Liver (tissue), 8 donors: ENCODE measurements at regions not wholly inside any gene's neighbourhood (a gene's known extent, or its start where the extent isn't known, plus 50 kb on each side); places are given as distances from the start of the nearest gene placed in this dataset.

Experiments used
- DNase-seq: peaks from one replicate; pipeline ENCODE4 v3.0.0-alpha.2; 2017; ENCODE audit warnings: low spot score
- H3K27ac ChIP-seq, 2 donors: one replicate each; pipeline ENCODE4 v1.7.0; 2013; ENCODE audit warnings: inconsistent platforms in 2 of 2, low read length in 2 of 2, control low read depth in 1 of 2, low read depth in 1 of 2, mild to moderate bottlenecking in 1 of 2
- H3K27me3 ChIP-seq, 4 donors: one replicate each; pipeline versions ENCODE4 v1.6.1 to v1.7.0; 2013; ENCODE audit warnings: low read length in 3 of 4, inconsistent platforms in 1 of 4, mild to moderate bottlenecking in 1 of 4, moderate library complexity in 1 of 4; ENCODE audit not compliant: control insufficient read depth in 4 of 4, insufficient read depth in 4 of 4
- H3K36me3 ChIP-seq, 4 donors: one replicate each; pipeline versions ENCODE4 v1.6.1 to v1.7.0; 2013; ENCODE audit warnings: low read length in 3 of 4, mild to moderate bottlenecking in 3 of 4, low read depth in 1 of 4, moderate library complexity in 1 of 4; ENCODE audit not compliant: control insufficient read depth in 4 of 4, insufficient read depth in 3 of 4
- H3K4me1 ChIP-seq, 4 donors: one replicate each; pipeline versions ENCODE4 v1.6.1 to v1.7.0; 2013; ENCODE audit warnings: low read length in 3 of 4, mild to moderate bottlenecking in 3 of 4, moderate library complexity in 1 of 4; ENCODE audit not compliant: control insufficient read depth in 4 of 4, insufficient read depth in 4 of 4
- H3K4me3 ChIP-seq, 3 donors: one replicate each; pipeline versions ENCODE4 v1.6.1 to v1.7.0; 2013; ENCODE audit warnings: low read length in 3 of 3, control low read depth in 1 of 3, low read depth in 1 of 3, mild to moderate bottlenecking in 1 of 3
- H3K9ac ChIP-seq, 2 donors: one replicate each; pipeline ENCODE4 v1.7.0; 2013; ENCODE audit warnings: low read length in 2 of 2, mild to moderate bottlenecking in 2 of 2, moderate library complexity in 2 of 2, control low read depth in 1 of 2, low read depth in 1 of 2
- H3K9me3 ChIP-seq, 4 donors: one replicate each; pipeline versions ENCODE4 v1.6.1 to v1.7.0; 2013; ENCODE audit warnings: low read length in 3 of 4; ENCODE audit not compliant: control insufficient read depth in 4 of 4
- CTCF ChIP-seq: fragments of 150-350 bp; IDR thresholded peaks from 2 replicates; pipeline ENCODE4 v1.5.1; 2017; ENCODE audit warnings: improper control_type of control experiment, low read depth, low read length; ENCODE audit not compliant: missing input control
- EGR1 ChIP-seq, 2 donors: IDR thresholded peaks; 2 replicates each; pipeline ENCODE4 v1.6.1; 2016 to 2018; ENCODE audit warnings: antibody characterized with exemption in 2 of 2, low read depth in 2 of 2
- FOXA2 ChIP-seq: IDR thresholded peaks from 2 replicates; pipeline ENCODE4 v1.6.1; 2016; ENCODE audit warnings: antibody characterized with exemption
- HNF4A ChIP-seq, 2 donors: conservative IDR thresholded peaks; 2 replicates each; pipeline ENCODE4 v1.6.1; 2016; ENCODE audit warnings: antibody characterized with exemption in 2 of 2, mild to moderate bottlenecking in 2 of 2
- RAD21 ChIP-seq, 2 donors: IDR thresholded peaks; 2 replicates each; pipeline ENCODE4 v1.6.1; 2016; ENCODE audit warnings: antibody characterized with exemption in 2 of 2, mild to moderate bottlenecking in 2 of 2
- SP1 ChIP-seq: IDR thresholded peaks from 2 replicates; pipeline ENCODE4 v1.6.1; 2018; ENCODE audit warnings: antibody characterized with exemption, mild to moderate bottlenecking
- TAF1 ChIP-seq: conservative IDR thresholded peaks from 2 replicates; pipeline ENCODE4 v1.6.1; 2016; ENCODE audit warnings: antibody characterized with exemption, mild to moderate bottlenecking
- YY1 ChIP-seq: IDR thresholded peaks from 2 replicates; pipeline ENCODE4 v1.6.1; 2016; ENCODE audit warnings: antibody characterized with exemption, mild to moderate bottlenecking
- WGBS: extraction: QIAGEN DNeasy Blood & Tissue Kit; methylation state at CpG from one replicate; pipeline ENCODE4 v1.1.7; 2013; 5-methylcytosine and 5-hydroxymethylcytosine counted together
- TF ChIP-seq, protein P1 (sequence below): IDR thresholded peaks from 2 replicates; pipeline ENCODE4 v1.6.1; 2016; ENCODE audit warnings: antibody characterized with exemption
- TF ChIP-seq, protein P2 (sequence below): IDR thresholded peaks from 2 replicates; pipeline ENCODE4 v1.6.1; 2016; ENCODE audit warnings: antibody characterized with exemption, mild to moderate bottlenecking
- donor health status: healthy.
- donor health status: healthy.
- donor health status: healthy.
- donor health status: healthy.
- donor health status: healthy.

DNA sequence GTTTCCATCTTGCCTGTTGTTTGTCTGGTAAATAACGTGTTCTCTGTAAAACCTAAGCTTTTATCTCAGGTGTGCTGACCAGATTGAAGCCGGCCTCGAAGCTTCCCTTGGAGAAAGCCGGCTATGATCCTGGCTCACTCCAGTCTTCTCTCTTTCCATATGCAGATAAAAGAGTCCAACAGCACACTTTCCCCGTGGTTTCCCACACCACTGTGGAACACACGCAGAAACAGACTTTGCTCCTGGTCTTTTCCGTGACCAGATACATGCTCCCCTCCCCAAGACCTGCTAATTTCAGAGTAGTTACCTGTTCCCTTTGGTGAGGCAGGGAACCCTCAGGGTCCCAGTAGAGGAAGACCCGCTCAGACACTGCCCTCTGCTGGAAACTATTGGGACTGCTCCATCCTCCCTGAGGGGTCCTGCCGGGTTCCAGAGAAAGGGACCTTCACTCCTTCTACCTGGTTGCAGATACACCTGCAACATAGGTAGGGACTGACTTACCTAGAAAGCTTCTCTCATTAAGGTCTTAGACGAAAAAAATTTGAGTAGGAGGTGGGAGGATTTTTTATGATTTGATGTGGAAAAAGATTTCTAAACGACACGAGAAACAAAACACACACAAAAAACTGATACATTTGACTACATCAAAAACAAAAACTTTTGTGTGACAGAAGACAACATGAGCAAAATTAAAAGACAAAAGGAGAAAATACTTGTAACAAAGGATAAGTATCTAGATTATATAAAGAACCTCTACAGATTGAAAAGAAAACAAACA is 415.4 kb upstream of the CCDC196 start:
- no peaks in the 10 kb centered on the region for H3K36me3 ChIP-seq
- H3K9ac ChIP-seq, result no peak overlapping the region
- H3K27ac ChIP-seq, result no peak overlapping the region
- peak; percentile 46 for TF ChIP-seq CTCF
- TF ChIP-seq HNF4A (conservative IDR thresholded peaks at IDR 0.05), result no peak
- TF ChIP-seq RAD21 (IDR thresholded peaks at IDR 0.05), result peak; percentile 60 to 75
- 54% methylated on average over 12 of the region's 12 CpGs for WGBS
- peak; percentile 57 for DNase-seq
- H3K27me3 ChIP-seq, result no peaks in the 10 kb centered on the region
- no peaks in the 10 kb centered on the region for H3K4me1 ChIP-seq
- H3K9me3 ChIP-seq, result no peaks in the 10 kb centered on the region
- H3K4me3 ChIP-seq, result no peak overlapping the region

- DNase-seq, result no peak
- Histone ChIP-seq H3K4me3 (no peak overlapping the region), H3K9ac (no peak overlapping the region), H3K27me3 (no peaks in the 10 kb centered on the region), H3K9me3 (no peaks in the 10 kb centered on the region), H3K36me3 (no peaks in the 10 kb centered on the region), H3K4me1 (no peaks in the 10 kb centered on the region), H3K27ac (no peak overlapping the region)
- 86% methylated on average over 5 of the region's 5 CpGs for WGBS
- TF ChIP-seq, protein P1, sequence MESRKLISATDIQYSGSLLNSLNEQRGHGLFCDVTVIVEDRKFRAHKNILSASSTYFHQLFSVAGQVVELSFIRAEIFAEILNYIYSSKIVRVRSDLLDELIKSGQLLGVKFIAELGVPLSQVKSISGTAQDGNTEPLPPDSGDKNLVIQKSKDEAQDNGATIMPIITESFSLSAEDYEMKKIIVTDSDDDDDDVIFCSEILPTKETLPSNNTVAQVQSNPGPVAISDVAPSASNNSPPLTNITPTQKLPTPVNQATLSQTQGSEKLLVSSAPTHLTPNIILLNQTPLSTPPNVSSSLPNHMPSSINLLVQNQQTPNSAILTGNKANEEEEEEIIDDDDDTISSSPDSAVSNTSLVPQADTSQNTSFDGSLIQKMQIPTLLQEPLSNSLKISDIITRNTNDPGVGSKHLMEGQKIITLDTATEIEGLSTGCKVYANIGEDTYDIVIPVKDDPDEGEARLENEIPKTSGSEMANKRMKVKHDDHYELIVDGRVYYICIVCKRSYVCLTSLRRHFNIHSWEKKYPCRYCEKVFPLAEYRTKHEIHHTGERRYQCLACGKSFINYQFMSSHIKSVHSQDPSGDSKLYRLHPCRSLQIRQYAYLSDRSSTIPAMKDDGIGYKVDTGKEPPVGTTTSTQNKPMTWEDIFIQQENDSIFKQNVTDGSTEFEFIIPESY, result no peak
- TF ChIP-seq FOXA2 (no peak), YY1 (no peak), TAF1 (no peak), RAD21 (IDR thresholded peaks at IDR 0.05) (no peak), SP1 (no peak), EGR1 (IDR thresholded peaks at IDR 0.05; ENCODE audit: low read depth in 2 of 2) (no peak)
- TF ChIP-seq, protein P2, sequence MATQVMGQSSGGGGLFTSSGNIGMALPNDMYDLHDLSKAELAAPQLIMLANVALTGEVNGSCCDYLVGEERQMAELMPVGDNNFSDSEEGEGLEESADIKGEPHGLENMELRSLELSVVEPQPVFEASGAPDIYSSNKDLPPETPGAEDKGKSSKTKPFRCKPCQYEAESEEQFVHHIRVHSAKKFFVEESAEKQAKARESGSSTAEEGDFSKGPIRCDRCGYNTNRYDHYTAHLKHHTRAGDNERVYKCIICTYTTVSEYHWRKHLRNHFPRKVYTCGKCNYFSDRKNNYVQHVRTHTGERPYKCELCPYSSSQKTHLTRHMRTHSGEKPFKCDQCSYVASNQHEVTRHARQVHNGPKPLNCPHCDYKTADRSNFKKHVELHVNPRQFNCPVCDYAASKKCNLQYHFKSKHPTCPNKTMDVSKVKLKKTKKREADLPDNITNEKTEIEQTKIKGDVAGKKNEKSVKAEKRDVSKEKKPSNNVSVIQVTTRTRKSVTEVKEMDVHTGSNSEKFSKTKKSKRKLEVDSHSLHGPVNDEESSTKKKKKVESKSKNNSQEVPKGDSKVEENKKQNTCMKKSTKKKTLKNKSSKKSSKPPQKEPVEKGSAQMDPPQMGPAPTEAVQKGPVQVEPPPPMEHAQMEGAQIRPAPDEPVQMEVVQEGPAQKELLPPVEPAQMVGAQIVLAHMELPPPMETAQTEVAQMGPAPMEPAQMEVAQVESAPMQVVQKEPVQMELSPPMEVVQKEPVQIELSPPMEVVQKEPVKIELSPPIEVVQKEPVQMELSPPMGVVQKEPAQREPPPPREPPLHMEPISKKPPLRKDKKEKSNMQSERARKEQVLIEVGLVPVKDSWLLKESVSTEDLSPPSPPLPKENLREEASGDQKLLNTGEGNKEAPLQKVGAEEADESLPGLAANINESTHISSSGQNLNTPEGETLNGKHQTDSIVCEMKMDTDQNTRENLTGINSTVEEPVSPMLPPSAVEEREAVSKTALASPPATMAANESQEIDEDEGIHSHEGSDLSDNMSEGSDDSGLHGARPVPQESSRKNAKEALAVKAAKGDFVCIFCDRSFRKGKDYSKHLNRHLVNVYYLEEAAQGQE, result no peak
Measured at GRCh38 chr14:66072190-66073084, 413.7 kb upstream of the CCDC196 start.
